ENCODE measurements at regions not wholly inside any gene's neighbourhood (a gene's known extent, or its start where the extent isn't known, plus 50 kb on each side); places are given as distances from the start of the nearest gene placed in this dataset.

DNA sequence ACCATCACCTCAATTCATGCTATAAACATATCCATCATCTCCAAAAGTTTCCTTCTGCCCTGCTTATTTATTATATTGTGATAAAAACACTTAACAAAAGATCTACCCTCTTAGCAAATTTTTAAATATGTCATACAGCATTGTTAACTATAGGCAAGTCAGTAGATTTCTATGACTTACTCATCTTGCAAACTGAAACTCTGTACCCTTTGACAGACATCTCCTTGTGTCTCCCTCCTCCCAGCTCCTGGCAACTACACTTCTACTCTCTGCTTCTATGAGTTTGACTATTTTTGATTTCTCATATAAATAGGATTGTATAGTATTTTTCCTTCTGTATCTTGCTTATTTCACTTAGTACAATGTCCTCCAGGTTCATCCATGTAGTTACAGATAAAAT, 174.8 kb downstream of the TNFSF18 start:
- TF ChIP-seq EZH2phosphoT487 (IDR thresholded peaks at IDR 0.05; ENCODE audit: low read length): no peak
- TF ChIP-seq, protein P1, sequence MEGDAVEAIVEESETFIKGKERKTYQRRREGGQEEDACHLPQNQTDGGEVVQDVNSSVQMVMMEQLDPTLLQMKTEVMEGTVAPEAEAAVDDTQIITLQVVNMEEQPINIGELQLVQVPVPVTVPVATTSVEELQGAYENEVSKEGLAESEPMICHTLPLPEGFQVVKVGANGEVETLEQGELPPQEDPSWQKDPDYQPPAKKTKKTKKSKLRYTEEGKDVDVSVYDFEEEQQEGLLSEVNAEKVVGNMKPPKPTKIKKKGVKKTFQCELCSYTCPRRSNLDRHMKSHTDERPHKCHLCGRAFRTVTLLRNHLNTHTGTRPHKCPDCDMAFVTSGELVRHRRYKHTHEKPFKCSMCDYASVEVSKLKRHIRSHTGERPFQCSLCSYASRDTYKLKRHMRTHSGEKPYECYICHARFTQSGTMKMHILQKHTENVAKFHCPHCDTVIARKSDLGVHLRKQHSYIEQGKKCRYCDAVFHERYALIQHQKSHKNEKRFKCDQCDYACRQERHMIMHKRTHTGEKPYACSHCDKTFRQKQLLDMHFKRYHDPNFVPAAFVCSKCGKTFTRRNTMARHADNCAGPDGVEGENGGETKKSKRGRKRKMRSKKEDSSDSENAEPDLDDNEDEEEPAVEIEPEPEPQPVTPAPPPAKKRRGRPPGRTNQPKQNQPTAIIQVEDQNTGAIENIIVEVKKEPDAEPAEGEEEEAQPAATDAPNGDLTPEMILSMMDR (IDR thresholded peaks at IDR 0.05; ENCODE audit: low read length): no peak
- TF ChIP-seq EZH2 (optimal IDR thresholded peaks at IDR 0.05; ENCODE audit: low read depth, low read length): no peak
- Histone ChIP-seq H3K79me2 (ENCODE audit: low read length) (no peaks in the 10 kb centered on the region), H3K36me3 (replicated peaks; ENCODE audit: insufficient read depth, low read length) (no peaks in the 10 kb centered on the region), H3F3A (ENCODE audit: insufficient read depth, low read length) (0 out of 2 replicates have a peak, but pooled peaks cover 4% of the 10 kb centered on the region), H3K27me3 (replicated peaks; ENCODE audit: insufficient read depth, low read length) (peaks cover 33% of the 10 kb centered on the region), H3K4me3 (ENCODE audit: low read length) (no peak overlapping the region), H3K4me2 (ENCODE audit: low read depth, low read length) (no peak overlapping the region), H3K4me1 (ENCODE audit: low read length) (peaks cover 11% of the 10 kb centered on the region), H2AFZ (ENCODE audit: low read length) (no peak overlapping the region), H3K9ac (ENCODE audit: low read length) (no peak overlapping the region), H4K20me1 (ENCODE audit: insufficient read depth, low read length) (0 out of 2 replicates have a peak, but pooled peaks cover 3% of the 10 kb centered on the region), H3K9me3 (replicated peaks; ENCODE audit: insufficient read depth, low read length) (no peaks in the 10 kb centered on the region), H3K9me2 (replicated peaks; ENCODE audit: insufficient read depth, low read length) (no peaks in the 10 kb centered on the region), H3K27ac (ENCODE audit: low read length) (no peak overlapping the region)
- no peak for DNase-seq

DNA sequence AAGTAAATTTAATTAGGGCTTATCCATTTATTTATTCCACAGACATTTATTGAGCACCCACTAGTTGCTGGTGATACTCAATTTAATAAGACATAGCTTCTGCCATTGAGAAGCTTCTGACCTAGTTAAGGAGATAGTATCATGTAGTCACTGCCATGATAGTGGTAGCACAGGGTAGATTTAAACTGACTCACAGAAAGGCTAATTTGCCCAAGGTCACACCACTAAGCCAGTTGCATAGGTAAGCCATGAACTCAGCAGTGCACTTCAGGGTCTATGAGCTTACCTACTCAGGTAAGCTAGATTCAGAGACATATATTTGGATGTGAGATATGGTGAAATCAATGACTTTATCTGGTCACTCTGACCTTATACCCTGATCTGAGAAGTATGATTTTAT, 168.4 kb downstream of the TNFSF18 start:
- Histone ChIP-seq H3F3A (ENCODE audit: insufficient read depth, low read length) (peaks cover 17% of the 10 kb centered on the region), H4K20me1 (ENCODE audit: insufficient read depth, low read length) (peaks cover 9% of the 10 kb centered on the region), H3K4me3 (ENCODE audit: low read length) (no peak overlapping the region), H3K36me3 (replicated peaks; ENCODE audit: insufficient read depth, low read length) (no peaks in the 10 kb centered on the region), H3K4me2 (ENCODE audit: low read depth, low read length) (no peak overlapping the region), H3K9me2 (replicated peaks; ENCODE audit: insufficient read depth, low read length) (no peaks in the 10 kb centered on the region), H2AFZ (ENCODE audit: low read length) (no peak overlapping the region), H3K27me3 (replicated peaks; ENCODE audit: insufficient read depth, low read length) (peaks cover 78% of the 10 kb centered on the region), H3K9ac (ENCODE audit: low read length) (no peak overlapping the region), H3K9me3 (replicated peaks; ENCODE audit: insufficient read depth, low read length) (no peaks in the 10 kb centered on the region), H3K4me1 (ENCODE audit: low read length) (peaks cover 17% of the 10 kb centered on the region), H3K27ac (ENCODE audit: low read length) (no peak overlapping the region), H3K79me2 (ENCODE audit: low read length) (no peaks in the 10 kb centered on the region)
- TF ChIP-seq EZH2 (optimal IDR thresholded peaks at IDR 0.05; ENCODE audit: low read depth, low read length) (no peak), EZH2phosphoT487 (IDR thresholded peaks at IDR 0.05; ENCODE audit: low read length) (no peak)
- TF ChIP-seq, protein P1 (IDR thresholded peaks at IDR 0.05; ENCODE audit: low read length): no peak
- no peak for DNase-seq

DNA sequence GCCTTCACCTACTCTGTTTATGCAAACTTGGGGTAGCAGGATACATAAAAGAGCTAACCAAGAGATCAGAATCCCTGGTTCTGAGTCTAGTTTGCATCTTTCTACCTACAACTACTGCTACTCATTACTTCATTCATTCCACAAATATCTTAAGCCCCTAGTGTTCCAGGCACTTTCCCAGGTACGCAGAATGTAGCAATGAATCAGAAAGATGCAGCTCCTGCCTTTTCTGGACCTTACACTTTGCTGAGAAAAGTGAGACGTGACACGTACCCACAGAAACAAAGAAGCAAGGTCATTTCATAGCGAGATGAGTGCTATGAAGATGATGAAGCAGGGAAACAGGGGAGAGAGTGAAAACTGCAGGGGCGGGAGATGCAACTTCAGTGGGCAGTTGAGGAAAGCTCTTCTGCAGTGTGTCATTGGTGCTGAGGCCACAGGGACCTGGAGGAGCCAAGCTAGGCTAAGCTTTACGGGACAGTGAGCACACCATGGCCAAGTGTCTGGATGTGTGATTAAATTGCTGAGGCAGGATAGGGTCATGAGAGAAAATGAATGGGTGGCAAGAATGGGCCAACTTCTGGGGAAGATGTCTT, 167.9 kb downstream of the TNFSF18 start:
- H3K27me3 ChIP-seq (replicated peaks; ENCODE audit: insufficient read depth, low read length): peaks cover 83% of the 10 kb centered on the region
- H3K4me1 ChIP-seq (ENCODE audit: low read length): peaks cover 17% of the 10 kb centered on the region
- H3K4me2 ChIP-seq (ENCODE audit: low read depth, low read length): peak overlapping the region; percentile 56

More for the DNA sequence above, 167.9 kb downstream of the TNFSF18 start:
- Histone ChIP-seq H3K9ac (ENCODE audit: low read length) (no peak overlapping the region), H3K36me3 (replicated peaks; ENCODE audit: insufficient read depth, low read length) (no peaks in the 10 kb centered on the region), H3K9me3 (replicated peaks; ENCODE audit: insufficient read depth, low read length) (no peaks in the 10 kb centered on the region), H3K9me2 (replicated peaks; ENCODE audit: insufficient read depth, low read length) (no peaks in the 10 kb centered on the region), H4K20me1 (ENCODE audit: insufficient read depth, low read length) (peaks cover 9% of the 10 kb centered on the region), H3K4me3 (ENCODE audit: low read length) (no peak overlapping the region; the same call in 1 of the 2 replicates), H3K27ac (ENCODE audit: low read length) (no peak overlapping the region), H3F3A (ENCODE audit: insufficient read depth, low read length) (peaks cover 17% of the 10 kb centered on the region), H2AFZ (ENCODE audit: low read length) (no peak overlapping the region), H3K79me2 (ENCODE audit: low read length) (no peaks in the 10 kb centered on the region)
- no peak for DNase-seq
- no peak for TF ChIP-seq EZH2 (optimal IDR thresholded peaks at IDR 0.05; ENCODE audit: low read depth, low read length)
- TF ChIP-seq, protein P1 (IDR thresholded peaks at IDR 0.05; ENCODE audit: low read length): no peak
- no peak for TF ChIP-seq EZH2phosphoT487 (IDR thresholded peaks at IDR 0.05; ENCODE audit: low read length)

Measured in MM.1S (cell line).